CD8-positive, alpha-beta memory T cell (primary cell): ENCODE measurements at regions not wholly inside any gene's neighbourhood (a gene's known extent, or its start where the extent isn't known, plus 50 kb on each side); places are given as distances from the start of the nearest gene placed in this dataset.

ENCODE experiments used
- CTCF ChIA-PET: fragments of 350-600 bp; sonication (Branson Sonifier 250); formaldehyde crosslinking; loops from one replicate; lab custom pipeline; 2021; ENCODE audit warnings: antibody characterized with exemption; lab: Charles Lee
- POLR2A ChIA-PET: fragments of 350-600 bp; sonication (Branson Sonifier 250); formaldehyde crosslinking; loops from one replicate; lab custom pipeline; 2021; ENCODE audit warnings: antibody characterized with exemption; lab: Charles Lee
- DNase-seq, 5 donors: peaks; one replicate each; pipeline versions ENCODE4 v3.0.0 to v3.0.0-alpha.2; 2020 to 2022; ENCODE audit warnings: mixed read lengths in 1 of 5
- H3K27ac ChIP-seq: one replicate; pipeline ENCODE4 v1.7.0; 2013; ENCODE audit warnings: low read depth, mild to moderate bottlenecking, low read length, moderate library complexity
- H3K27me3 ChIP-seq: 2 replicates; pipeline ENCODE4 v1.7.0; 2013; ENCODE audit warnings: low read length, mild to moderate bottlenecking; ENCODE audit not compliant: insufficient read depth, poor library complexity, severe bottlenecking
- H3K36me3 ChIP-seq: 2 replicates; pipeline ENCODE4 v1.7.0; 2013; ENCODE audit warnings: mild to moderate bottlenecking, low read length, moderate library complexity; ENCODE audit not compliant: insufficient read depth
- H3K4me1 ChIP-seq: 2 replicates; pipeline ENCODE4 v1.7.0; 2013; ENCODE audit warnings: mild to moderate bottlenecking, low read length, moderate library complexity; ENCODE audit not compliant: insufficient read depth
- H3K4me3 ChIP-seq: 2 replicates; pipeline ENCODE4 v1.7.0; 2013; ENCODE audit warnings: mild to moderate bottlenecking, low read length
- H3K9me3 ChIP-seq: 2 replicates; pipeline ENCODE4 v1.7.0; 2013; ENCODE audit warnings: mild to moderate bottlenecking, low read length
- H3K27ac Mint-ChIP-seq, 8 donors: one replicate each; pipeline ENCODE4 v1.8.0; 2020 to 2021; ENCODE audit warnings: mixed read lengths in 8 of 8, mild to moderate bottlenecking in 6 of 8, inconsistent platforms in 3 of 8, moderate library complexity in 3 of 8
- H3K27me3 Mint-ChIP-seq, 2 donors: one replicate each; pipeline ENCODE4 v1.8.0; 2020 to 2021; ENCODE audit warnings: mixed read lengths in 2 of 2, mild to moderate bottlenecking in 1 of 2, moderate library complexity in 1 of 2
- H3K36me3 Mint-ChIP-seq, 3 donors: one replicate each; pipeline ENCODE4 v1.8.0; 2020 to 2021; ENCODE audit warnings: mixed read lengths in 3 of 3, inconsistent platforms in 1 of 3, mild to moderate bottlenecking in 1 of 3
- H3K4me1 Mint-ChIP-seq, 3 donors: one replicate each; pipeline ENCODE4 v1.8.0; 2020 to 2021; ENCODE audit warnings: mixed read lengths in 3 of 3, inconsistent platforms in 1 of 3, mild to moderate bottlenecking in 1 of 3
- H3K4me3 Mint-ChIP-seq, 7 donors: one replicate each; pipeline ENCODE4 v1.8.0; 2020 to 2021; ENCODE audit warnings: mixed read lengths in 7 of 7, mild to moderate bottlenecking in 6 of 7, moderate library complexity in 4 of 7, inconsistent platforms in 2 of 7
- H3K9me3 Mint-ChIP-seq, 5 donors: one replicate each; pipeline ENCODE4 v1.8.0; 2020 to 2022; ENCODE audit warnings: mixed read lengths in 5 of 5, mild to moderate bottlenecking in 3 of 5, moderate library complexity in 2 of 5, inconsistent platforms in 1 of 5

DNA sequence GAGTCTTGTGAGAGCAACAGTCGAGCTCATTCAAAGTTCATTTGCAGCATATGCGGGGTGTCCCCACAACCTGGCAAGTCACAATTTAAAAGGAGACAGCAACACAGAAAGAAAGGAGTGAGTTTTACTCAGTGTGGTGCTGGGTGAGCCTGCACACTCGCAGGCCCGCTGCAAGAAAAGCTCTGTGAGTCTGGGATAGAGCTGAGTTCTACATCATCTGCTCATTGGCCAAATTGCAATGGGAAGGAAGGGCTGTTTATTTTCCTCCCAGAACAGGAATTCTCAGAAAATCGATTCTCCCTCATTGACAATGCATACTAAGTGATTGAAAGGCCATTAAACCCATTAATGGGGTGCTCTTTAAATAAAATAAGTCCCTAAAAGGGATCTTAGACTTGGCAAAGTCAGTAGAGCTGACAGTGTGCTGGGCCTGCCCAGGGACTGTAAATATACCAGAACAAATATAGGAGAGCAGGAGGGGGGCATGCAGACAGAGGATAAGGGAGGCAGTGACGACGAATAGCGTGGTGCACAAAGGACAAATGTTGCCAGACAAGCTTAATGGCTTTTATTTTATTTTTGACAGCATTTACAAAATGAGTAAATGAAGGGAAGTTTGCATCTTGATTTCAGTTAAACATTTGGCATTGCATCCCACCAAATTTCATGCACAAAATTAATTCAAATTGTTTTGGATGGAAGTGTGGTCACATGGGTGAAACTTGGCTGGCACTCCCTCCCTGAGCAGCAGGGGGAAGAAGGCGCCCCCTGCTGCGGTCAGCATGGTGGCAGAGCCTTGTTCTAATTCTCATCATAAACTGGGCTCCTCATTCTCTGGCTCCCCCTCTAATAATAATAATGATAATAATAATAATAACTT is 215.7 kb downstream of the SNX10 start:
- H3K9me3 ChIP-seq, result no peaks in the 10 kb centered on the region

DNA sequence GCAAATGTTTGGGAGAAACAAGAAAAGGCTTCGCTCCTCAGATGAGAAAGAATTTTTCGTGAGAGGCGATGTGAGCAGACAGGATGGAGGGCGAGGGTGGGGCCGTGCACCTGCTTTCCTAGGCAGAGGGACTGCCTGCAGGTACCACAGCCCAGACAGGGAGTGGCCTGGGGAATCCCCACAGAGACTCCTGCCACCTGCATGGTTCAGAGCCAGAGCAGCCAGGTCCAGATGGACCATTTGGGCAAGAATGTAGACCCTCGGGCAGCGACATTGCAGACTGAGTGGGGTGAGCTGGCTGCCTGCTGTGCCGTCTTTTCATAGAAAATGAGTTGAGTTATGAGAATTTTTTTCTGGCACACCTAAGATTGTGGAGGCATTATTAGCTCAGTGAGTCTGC is 216.8 kb downstream of the SNX10 start:
- H3K36me3 ChIP-seq, result no peaks in the 10 kb centered on the region
- Mint-ChIP-seq H3K4me1 (no peaks in the 10 kb centered on the region), H3K27ac (no peak overlapping the region), H3K4me3 (no peak overlapping the region), H3K9me3 (no peaks in the 10 kb centered on the region), H3K27me3 (peaks cover 21 to 33% of the 10 kb centered on the region in 2 donors), H3K36me3 (no peaks in the 10 kb centered on the region)
- H3K27me3 ChIP-seq, result peaks cover 6% of the 10 kb centered on the region
- no peak overlapping the region for H3K4me3 ChIP-seq
- H3K9me3 ChIP-seq, result no peaks in the 10 kb centered on the region
- CTCF ChIA-PET, result interaction anchor here (0.9 kb wide), 1 partner anchor 8 kb away, joined by 3 read pairs; no protein-coding TSS in a partner anchor
- no peak overlapping the region for H3K27ac ChIP-seq
- no peak for DNase-seq
- POLR2A ChIA-PET, result no interaction called here
- no peaks in the 10 kb centered on the region for H3K4me1 ChIP-seq

More for the DNA sequence above, 215.7 kb downstream of the SNX10 start:
- no peaks in the 10 kb centered on the region for H3K4me1 Mint-ChIP-seq
- ChIA-PET CTCF (no interaction called here), POLR2A (no interaction called here)
- H3K9me3 Mint-ChIP-seq, result no peaks in the 10 kb centered on the region
- no peak for DNase-seq
- no peak overlapping the region for H3K27ac Mint-ChIP-seq
- H3K4me3 Mint-ChIP-seq, result no peak overlapping the region
- H3K4me1 ChIP-seq, result no peaks in the 10 kb centered on the region
- H3K27me3 Mint-ChIP-seq, result peaks cover 14 to 39% of the 10 kb centered on the region in 2 donors
- H3K4me3 ChIP-seq, result no peak overlapping the region
- no peak overlapping the region for H3K27ac ChIP-seq
- H3K27me3 ChIP-seq, result peaks cover 6% of the 10 kb centered on the region
- H3K36me3 ChIP-seq, result no peaks in the 10 kb centered on the region
- no peaks in the 10 kb centered on the region for H3K36me3 Mint-ChIP-seq

DNA sequence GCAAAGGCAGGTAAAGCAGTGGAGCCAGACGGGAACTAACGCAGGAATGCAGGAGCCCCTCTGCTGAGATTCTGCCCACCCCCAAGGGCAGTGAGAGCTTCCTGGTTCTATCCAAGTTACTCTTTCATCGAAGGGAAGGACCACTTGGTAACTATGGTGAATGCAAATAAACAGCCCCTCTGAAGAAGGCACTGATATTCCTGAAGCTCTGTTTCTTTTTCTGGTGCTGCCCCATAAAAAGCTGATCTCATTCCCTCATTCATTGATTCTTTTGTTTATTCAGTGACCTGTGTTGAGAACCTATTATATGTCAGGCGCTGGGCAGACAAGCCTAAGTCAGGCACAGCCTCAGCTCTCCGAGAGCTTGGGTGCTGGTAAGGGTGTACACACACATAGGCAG is 217.3 kb downstream of the SNX10 start:
- no peak overlapping the region for H3K4me3 ChIP-seq
- no peak overlapping the region for H3K27ac Mint-ChIP-seq
- ChIA-PET CTCF (interaction anchor here (0.9 kb wide), 1 partner anchor 8 kb away, joined by 3 read pairs; no protein-coding TSS in a partner anchor), POLR2A (no interaction called here)
- H3K27ac ChIP-seq, result no peak overlapping the region
- peaks cover 6% of the 10 kb centered on the region for H3K27me3 ChIP-seq
- H3K36me3 ChIP-seq, result no peaks in the 10 kb centered on the region
- no peaks in the 10 kb centered on the region for H3K4me1 Mint-ChIP-seq
- no peaks in the 10 kb centered on the region for H3K9me3 ChIP-seq
- DNase-seq, result no peak
- H3K36me3 Mint-ChIP-seq, result no peaks in the 10 kb centered on the region
- no peaks in the 10 kb centered on the region for H3K4me1 ChIP-seq
- H3K27me3 Mint-ChIP-seq, result peaks cover 20 to 31% of the 10 kb centered on the region in 2 donors
- no peak overlapping the region for H3K4me3 Mint-ChIP-seq
- no peaks in the 10 kb centered on the region for H3K9me3 Mint-ChIP-seq

DNA sequence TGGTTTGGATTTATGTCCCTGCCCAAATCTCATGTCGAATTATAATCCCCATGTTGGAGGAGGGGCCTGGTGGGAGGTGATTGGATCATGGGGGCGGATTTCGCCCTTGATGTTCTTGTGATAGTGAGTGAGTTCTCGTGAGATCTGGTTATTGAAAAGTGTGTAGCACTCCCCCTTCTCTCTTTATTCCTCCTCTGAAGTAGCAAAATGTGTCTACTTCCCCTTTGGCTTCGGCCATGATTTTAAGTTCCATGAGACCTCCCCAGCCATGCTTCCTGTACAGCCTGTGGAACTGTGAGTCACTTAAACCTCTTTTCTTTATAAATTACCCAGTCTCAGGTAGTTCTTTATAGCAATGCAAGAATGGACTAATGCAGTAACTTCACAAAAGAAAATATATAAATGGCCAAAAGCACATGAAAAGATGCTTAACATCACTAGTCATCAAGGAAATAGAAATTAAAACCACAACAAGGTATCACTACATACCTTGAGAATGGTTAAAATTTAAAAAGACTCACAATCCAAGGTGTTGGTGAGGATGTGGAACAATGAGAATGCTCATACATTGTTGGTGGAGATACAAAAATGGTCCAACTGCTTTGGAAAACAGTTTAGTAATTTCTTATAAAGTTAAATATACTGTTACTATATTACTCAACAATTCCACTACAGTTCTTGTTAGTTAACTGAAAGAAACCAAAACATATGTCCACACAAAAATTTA is 218.7 kb downstream of the SNX10 start:
- H3K27me3 ChIP-seq, result peaks cover 2% of the 10 kb centered on the region
- H3K9me3 ChIP-seq, result no peaks in the 10 kb centered on the region
- H3K9me3 Mint-ChIP-seq, result no peaks in the 10 kb centered on the region
- CTCF ChIA-PET, result no interaction called here
- POLR2A ChIA-PET, result no interaction called here
- no peaks in the 10 kb centered on the region for H3K4me1 ChIP-seq
- DNase-seq, result no peak
- H3K36me3 Mint-ChIP-seq, result no peaks in the 10 kb centered on the region
- H3K4me1 Mint-ChIP-seq, result no peaks in the 10 kb centered on the region
- no peak overlapping the region for H3K27ac Mint-ChIP-seq
- peaks cover 17 to 18% of the 10 kb centered on the region in 2 donors for H3K27me3 Mint-ChIP-seq
- H3K4me3 Mint-ChIP-seq, result no peak overlapping the region
- no peak overlapping the region for H3K4me3 ChIP-seq
- H3K27ac ChIP-seq, result no peak overlapping the region
- H3K36me3 ChIP-seq, result no peaks in the 10 kb centered on the region

DNA sequence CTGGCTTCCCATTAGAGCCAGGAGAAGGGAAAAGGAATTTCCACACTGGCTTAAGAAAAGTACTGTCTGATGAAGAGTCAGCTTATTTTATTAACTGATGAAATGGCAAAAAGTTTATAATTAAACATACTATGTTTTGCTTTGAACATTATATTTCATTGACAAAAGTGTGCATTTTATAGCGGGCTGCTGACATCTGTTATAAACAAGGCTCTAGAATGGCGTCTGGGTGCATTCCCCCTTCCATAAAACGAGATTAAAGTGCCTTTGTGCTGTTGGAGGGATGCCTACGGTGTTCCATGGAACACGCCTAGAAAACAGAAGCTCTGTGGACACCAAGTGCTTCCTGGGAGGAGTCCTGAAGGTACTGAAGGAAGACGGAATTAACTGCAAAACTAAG is 220.2 kb downstream of the SNX10 start:
- Histone ChIP-seq H3K27me3 (no peaks in the 10 kb centered on the region), H3K4me3 (no peak overlapping the region), H3K27ac (no peak overlapping the region), H3K36me3 (no peaks in the 10 kb centered on the region), H3K9me3 (no peaks in the 10 kb centered on the region), H3K4me1 (no peaks in the 10 kb centered on the region)
- DNase-seq, result no peak
- H3K4me1 Mint-ChIP-seq, result no peaks in the 10 kb centered on the region
- POLR2A ChIA-PET, result no interaction called here
- H3K27me3 Mint-ChIP-seq, result peaks cover 11 to 15% of the 10 kb centered on the region in 2 donors
- no peaks in the 10 kb centered on the region for H3K36me3 Mint-ChIP-seq
- no peak overlapping the region for H3K4me3 Mint-ChIP-seq
- H3K27ac Mint-ChIP-seq, result no peak overlapping the region
- CTCF ChIA-PET, result interaction anchor here (1.2 kb wide), 1 partner anchor 10 kb away, joined by 3 read pairs; no protein-coding TSS in a partner anchor
- H3K9me3 Mint-ChIP-seq, result no peaks in the 10 kb centered on the region

DNA sequence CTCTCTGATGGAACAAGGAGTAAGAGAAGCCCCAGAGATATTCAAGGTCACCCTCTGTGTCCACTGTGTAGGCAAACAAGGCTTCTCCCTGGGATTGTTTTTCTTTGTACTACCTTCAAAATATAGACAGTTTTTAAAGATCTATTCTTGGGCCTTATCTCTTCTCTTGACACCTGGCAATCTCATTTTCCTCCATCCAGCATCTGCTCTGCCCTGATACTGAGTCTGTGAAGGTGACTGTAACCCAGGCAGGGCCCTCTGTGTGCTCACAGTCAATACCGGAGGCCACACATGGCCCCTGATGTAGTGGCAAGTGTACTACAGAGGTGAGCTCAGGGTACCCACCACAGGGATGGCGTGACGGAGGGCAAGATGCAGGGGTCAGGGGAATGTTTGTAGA is 221.1 kb downstream of the SNX10 start:
- DNase-seq, result no peak
- Histone ChIP-seq H3K4me3 (no peak overlapping the region), H3K4me1 (no peaks in the 10 kb centered on the region), H3K27ac (no peak overlapping the region), H3K27me3 (no peaks in the 10 kb centered on the region), H3K36me3 (no peaks in the 10 kb centered on the region), H3K9me3 (no peaks in the 10 kb centered on the region)
- Mint-ChIP-seq H3K27me3 (peaks cover 9 to 11% of the 10 kb centered on the region in 2 donors), H3K27ac (no peak overlapping the region), H3K4me1 (no peaks in the 10 kb centered on the region), H3K4me3 (no peak overlapping the region), H3K36me3 (no peaks in the 10 kb centered on the region), H3K9me3 (no peaks in the 10 kb centered on the region)
- POLR2A ChIA-PET, result no interaction called here
- CTCF ChIA-PET, result no interaction called here

DNA sequence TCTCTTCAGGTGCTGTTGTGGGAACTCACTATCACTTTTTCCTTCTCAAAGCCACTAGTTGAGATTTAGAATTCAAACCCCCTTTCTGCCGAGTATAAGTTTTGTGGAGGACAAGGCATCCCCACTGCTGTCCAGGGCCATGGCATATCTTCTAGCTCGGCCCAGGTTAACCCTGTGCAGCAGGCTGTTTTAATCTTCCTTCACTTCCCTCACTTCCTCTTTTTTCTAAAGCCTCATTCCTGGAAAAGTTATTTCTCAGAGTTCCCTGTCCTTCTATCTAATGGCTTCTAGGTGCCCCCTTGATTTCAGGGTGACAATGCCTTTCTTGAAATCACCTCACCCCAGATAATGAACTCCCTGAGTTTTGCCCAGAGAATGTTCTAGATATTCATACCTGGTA is 222.3 kb downstream of the SNX10 start:
- H3K4me3 Mint-ChIP-seq, result no peak overlapping the region
- H3K27me3 ChIP-seq, result no peaks in the 10 kb centered on the region
- ChIA-PET CTCF (no interaction called here), POLR2A (no interaction called here)
- DNase-seq, result no peak
- no peak overlapping the region for H3K4me3 ChIP-seq
- H3K27ac Mint-ChIP-seq, result no peak overlapping the region
- H3K27ac ChIP-seq, result no peak overlapping the region
- H3K27me3 Mint-ChIP-seq, result peaks cover 11 to 16% of the 10 kb centered on the region in 2 donors
- H3K4me1 Mint-ChIP-seq, result no peaks in the 10 kb centered on the region
- no peaks in the 10 kb centered on the region for H3K36me3 ChIP-seq
- no peaks in the 10 kb centered on the region for H3K9me3 Mint-ChIP-seq
- H3K36me3 Mint-ChIP-seq, result no peaks in the 10 kb centered on the region
- no peaks in the 10 kb centered on the region for H3K9me3 ChIP-seq
- no peaks in the 10 kb centered on the region for H3K4me1 ChIP-seq

DNA sequence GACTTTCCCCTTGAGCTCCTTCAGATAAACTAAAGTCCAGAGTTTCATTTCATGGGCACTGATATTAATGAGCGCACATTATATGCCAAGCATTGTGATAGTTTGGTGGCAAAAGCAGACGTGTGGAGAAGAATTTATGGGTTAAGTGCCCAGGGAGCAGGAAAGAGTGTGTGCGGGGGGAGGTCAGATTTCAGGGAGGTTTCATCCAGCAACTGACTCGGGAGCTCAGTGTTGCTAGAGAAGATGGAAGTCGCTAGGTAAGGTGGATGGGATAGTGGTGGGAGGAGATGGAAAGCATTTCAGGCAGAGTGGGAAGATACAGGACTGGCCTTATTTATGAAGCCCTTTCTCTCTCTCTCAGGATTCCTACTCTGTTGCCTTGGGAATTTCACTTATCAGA is 223.0 kb downstream of the SNX10 start:
- H3K4me1 Mint-ChIP-seq, result no peaks in the 10 kb centered on the region
- DNase-seq, result no peak
- H3K27ac ChIP-seq, result no peak overlapping the region
- H3K4me3 Mint-ChIP-seq, result no peak overlapping the region
- no peaks in the 10 kb centered on the region for H3K9me3 Mint-ChIP-seq
- no peaks in the 10 kb centered on the region for H3K9me3 ChIP-seq
- H3K27ac Mint-ChIP-seq, result no peak overlapping the region
- no peaks in the 10 kb centered on the region for H3K36me3 ChIP-seq
- no peak overlapping the region for H3K4me3 ChIP-seq
- ChIA-PET POLR2A (no interaction called here), CTCF (no interaction called here)
- no peaks in the 10 kb centered on the region for H3K36me3 Mint-ChIP-seq
- no peaks in the 10 kb centered on the region for H3K4me1 ChIP-seq
- peaks cover 11 to 22% of the 10 kb centered on the region in 2 donors for H3K27me3 Mint-ChIP-seq
- H3K27me3 ChIP-seq, result no peaks in the 10 kb centered on the region
